ENCODE measurements at regions not wholly inside any gene's neighbourhood (a gene's known extent, or its start where the extent isn't known, plus 50 kb on each side); places are given as distances from the start of the nearest gene placed in this dataset.

DNA sequence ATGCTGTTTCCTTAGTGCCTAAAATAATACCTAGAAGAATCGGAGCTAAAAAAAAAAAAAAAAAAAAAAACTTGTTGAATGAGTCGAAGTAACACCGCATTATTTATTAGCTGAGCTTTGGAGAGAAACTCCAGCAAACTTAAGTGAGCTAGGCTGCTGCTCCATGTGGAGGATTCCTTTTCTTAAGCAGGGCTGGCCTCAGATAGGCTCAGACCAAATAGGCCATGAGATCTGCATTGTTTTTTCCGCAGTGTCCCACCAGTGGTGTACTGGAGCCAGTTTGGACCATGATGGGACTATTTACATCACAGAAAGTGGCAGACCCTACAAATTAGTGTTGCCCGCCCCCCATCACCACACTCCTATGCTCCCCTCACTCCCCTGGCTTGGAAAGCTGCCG is 341.4 kb downstream of the DTWD2 start:
- TF ChIP-seq, protein P1, sequence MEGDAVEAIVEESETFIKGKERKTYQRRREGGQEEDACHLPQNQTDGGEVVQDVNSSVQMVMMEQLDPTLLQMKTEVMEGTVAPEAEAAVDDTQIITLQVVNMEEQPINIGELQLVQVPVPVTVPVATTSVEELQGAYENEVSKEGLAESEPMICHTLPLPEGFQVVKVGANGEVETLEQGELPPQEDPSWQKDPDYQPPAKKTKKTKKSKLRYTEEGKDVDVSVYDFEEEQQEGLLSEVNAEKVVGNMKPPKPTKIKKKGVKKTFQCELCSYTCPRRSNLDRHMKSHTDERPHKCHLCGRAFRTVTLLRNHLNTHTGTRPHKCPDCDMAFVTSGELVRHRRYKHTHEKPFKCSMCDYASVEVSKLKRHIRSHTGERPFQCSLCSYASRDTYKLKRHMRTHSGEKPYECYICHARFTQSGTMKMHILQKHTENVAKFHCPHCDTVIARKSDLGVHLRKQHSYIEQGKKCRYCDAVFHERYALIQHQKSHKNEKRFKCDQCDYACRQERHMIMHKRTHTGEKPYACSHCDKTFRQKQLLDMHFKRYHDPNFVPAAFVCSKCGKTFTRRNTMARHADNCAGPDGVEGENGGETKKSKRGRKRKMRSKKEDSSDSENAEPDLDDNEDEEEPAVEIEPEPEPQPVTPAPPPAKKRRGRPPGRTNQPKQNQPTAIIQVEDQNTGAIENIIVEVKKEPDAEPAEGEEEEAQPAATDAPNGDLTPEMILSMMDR (IDR thresholded peaks at IDR 0.05), result no peak
- TF ChIP-seq POLR2AphosphoS5 (IDR thresholded peaks at IDR 0.05; ENCODE audit: insufficient read depth in 1 of 2, low read depth in 1 of 2), result no peak
- no peak for TF ChIP-seq POLR2A (IDR thresholded peaks at IDR 0.05)

Measured in vagina (tissue), 2 donors.